ENCODE measurements at regions not wholly inside any gene's neighbourhood (a gene's known extent, or its start where the extent isn't known, plus 50 kb on each side); places are given as distances from the start of the nearest gene placed in this dataset.

DNA sequence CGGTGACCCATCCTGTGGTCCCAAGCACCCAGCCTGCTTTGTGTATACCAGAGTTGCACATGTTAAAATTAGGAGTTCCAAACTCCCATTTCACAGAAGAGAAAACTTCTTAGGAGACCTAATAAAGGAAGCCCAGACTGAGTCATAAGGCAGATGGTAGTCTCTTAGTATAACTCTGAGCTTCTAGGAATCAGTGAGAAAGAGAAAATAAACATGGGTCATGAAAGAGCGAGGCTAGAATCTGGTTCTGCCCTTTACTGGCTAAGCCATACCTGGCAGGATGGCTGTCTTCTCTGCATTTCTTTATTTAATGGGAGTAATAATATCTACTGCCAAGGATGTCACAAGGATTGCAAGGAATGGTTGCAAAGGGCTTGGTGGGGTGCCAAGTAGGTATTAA is 101.2 kb upstream of the TRIB2 start:
- TF ChIP-seq, protein P1, sequence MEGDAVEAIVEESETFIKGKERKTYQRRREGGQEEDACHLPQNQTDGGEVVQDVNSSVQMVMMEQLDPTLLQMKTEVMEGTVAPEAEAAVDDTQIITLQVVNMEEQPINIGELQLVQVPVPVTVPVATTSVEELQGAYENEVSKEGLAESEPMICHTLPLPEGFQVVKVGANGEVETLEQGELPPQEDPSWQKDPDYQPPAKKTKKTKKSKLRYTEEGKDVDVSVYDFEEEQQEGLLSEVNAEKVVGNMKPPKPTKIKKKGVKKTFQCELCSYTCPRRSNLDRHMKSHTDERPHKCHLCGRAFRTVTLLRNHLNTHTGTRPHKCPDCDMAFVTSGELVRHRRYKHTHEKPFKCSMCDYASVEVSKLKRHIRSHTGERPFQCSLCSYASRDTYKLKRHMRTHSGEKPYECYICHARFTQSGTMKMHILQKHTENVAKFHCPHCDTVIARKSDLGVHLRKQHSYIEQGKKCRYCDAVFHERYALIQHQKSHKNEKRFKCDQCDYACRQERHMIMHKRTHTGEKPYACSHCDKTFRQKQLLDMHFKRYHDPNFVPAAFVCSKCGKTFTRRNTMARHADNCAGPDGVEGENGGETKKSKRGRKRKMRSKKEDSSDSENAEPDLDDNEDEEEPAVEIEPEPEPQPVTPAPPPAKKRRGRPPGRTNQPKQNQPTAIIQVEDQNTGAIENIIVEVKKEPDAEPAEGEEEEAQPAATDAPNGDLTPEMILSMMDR (IDR thresholded peaks at IDR 0.05): no peak
- no peak for TF ChIP-seq POLR2A (IDR thresholded peaks at IDR 0.05)
